ENCODE measurements at regions not wholly inside any gene's neighbourhood (a gene's known extent, or its start where the extent isn't known, plus 50 kb on each side); places are given as distances from the start of the nearest gene placed in this dataset.

DNA sequence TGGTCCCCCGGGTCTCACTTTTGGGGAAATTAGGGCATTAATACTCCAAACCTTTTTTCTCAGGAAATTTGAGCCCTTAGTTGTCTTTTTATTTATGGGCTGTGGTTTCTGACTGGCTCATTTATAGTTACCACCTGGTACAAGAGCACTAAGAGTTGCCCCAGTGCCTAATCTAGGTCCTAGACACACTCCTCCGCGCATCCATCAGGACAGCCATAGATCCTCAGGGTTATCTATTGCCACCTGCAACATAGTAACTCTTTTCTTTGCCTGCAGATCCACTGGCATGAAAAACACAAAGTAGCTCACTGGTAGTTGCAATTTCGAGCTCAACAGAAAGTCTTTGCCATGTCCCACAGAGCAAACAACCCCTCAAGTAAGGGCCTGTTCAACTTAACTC, 576.4 kb upstream of the ROBO2 start:
- Mint-ChIP-seq H3K9me3 (peaks cover 27% of the 10 kb centered on the region), H3K36me3 (ENCODE audit: low read depth) (no peaks in the 10 kb centered on the region), H3K27me3 (ENCODE audit: insufficient read depth) (0 out of 2 replicates have a peak, but pooled peaks cover under 1% of the 10 kb centered on the region), H3K4me1 (ENCODE audit: low read depth) (no peaks in the 10 kb centered on the region), H3K4me3 (no peak overlapping the region), H3K27ac (no peak overlapping the region)
- no peak for DNase-seq
- TF ChIP-seq, protein P1, sequence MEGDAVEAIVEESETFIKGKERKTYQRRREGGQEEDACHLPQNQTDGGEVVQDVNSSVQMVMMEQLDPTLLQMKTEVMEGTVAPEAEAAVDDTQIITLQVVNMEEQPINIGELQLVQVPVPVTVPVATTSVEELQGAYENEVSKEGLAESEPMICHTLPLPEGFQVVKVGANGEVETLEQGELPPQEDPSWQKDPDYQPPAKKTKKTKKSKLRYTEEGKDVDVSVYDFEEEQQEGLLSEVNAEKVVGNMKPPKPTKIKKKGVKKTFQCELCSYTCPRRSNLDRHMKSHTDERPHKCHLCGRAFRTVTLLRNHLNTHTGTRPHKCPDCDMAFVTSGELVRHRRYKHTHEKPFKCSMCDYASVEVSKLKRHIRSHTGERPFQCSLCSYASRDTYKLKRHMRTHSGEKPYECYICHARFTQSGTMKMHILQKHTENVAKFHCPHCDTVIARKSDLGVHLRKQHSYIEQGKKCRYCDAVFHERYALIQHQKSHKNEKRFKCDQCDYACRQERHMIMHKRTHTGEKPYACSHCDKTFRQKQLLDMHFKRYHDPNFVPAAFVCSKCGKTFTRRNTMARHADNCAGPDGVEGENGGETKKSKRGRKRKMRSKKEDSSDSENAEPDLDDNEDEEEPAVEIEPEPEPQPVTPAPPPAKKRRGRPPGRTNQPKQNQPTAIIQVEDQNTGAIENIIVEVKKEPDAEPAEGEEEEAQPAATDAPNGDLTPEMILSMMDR (IDR thresholded peaks at IDR 0.05), result no peak

DNA sequence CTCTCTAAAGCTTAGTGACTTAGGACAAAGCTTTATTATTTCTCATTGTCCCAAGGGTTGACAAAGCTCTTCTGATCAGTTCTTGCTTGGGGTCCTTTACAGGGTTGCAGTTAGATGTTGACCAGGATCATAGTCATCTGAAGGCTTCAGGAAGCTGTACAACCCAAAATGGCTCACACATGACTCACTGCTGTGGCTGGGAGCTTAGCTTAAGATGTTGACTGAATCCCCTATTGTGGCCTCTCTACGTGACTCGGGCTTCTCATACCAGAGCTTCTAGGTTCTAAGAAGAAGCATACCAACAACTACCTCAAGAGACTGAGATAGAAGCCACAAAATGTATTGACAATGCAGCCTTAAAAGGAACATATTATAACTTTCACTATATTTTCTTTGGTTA, 569.6 kb upstream of the ROBO2 start:
- no peaks in the 10 kb centered on the region for H3K36me3 Mint-ChIP-seq (ENCODE audit: low read depth)
- H3K27ac Mint-ChIP-seq, result no peak overlapping the region
- TF ChIP-seq, protein P1 (IDR thresholded peaks at IDR 0.05), result no peak
- H3K4me3 Mint-ChIP-seq, result no peak overlapping the region
- peaks cover 34% of the 10 kb centered on the region for H3K9me3 Mint-ChIP-seq
- 0 out of 2 replicates have a peak, but pooled peaks cover 2% of the 10 kb centered on the region for H3K27me3 Mint-ChIP-seq (ENCODE audit: insufficient read depth)
- no peaks in the 10 kb centered on the region for H3K4me1 Mint-ChIP-seq (ENCODE audit: low read depth)
- DNase-seq, result no peak

DNA sequence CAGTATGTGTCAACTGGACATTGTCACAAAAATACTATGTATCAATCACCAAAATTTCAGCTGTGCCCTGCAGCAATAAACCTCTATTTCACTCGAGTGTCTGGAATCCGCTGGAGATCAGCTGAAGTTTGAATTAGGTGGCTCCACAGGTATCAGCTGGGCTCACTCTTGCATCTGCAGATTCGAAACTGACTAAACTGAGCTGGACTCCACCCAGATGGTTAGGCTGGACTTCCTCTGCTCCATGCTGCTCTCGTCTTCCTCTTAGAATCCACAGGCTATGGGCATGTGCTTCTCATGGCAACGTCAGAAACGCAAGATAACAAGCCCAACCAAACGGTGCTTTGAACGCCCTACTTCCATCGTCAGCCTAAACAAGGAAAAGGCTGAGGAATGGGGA, 565.3 kb upstream of the ROBO2 start:
- Mint-ChIP-seq H3K4me1 (ENCODE audit: low read depth) (no peaks in the 10 kb centered on the region), H3K27me3 (ENCODE audit: insufficient read depth) (no peaks in the 10 kb centered on the region)

DNA sequence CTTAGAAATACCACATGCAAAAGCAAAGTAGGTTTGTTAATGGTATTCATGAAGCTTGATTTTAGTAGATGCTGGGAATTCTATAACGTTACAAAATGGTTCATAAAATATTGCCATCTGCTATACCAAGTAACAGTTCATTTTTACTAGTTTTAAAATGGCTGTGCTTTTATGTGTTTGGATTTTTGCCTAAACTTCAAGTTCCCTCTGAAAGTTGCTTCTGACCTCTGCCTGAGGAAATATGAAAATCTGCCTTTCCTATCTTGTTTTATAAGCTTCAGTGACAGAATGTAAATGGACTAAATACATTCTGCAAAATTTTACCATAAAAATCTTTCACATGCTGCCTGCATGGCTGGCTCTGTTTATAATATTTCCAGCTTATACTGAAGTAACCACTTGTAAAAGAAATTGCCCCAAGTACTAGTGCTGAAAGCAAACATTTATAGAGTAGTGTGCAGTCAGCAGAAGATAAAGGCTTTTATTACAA, 560.7 kb upstream of the ROBO2 start:
- peaks cover 46% of the 10 kb centered on the region for H3K9me3 Mint-ChIP-seq
- H3K4me3 Mint-ChIP-seq, result no peak overlapping the region
- DNase-seq, result no peak
- H3K4me1 Mint-ChIP-seq (ENCODE audit: low read depth), result no peaks in the 10 kb centered on the region
- no peaks in the 10 kb centered on the region for H3K27me3 Mint-ChIP-seq (ENCODE audit: insufficient read depth)
- H3K36me3 Mint-ChIP-seq (ENCODE audit: low read depth), result no peaks in the 10 kb centered on the region
- H3K27ac Mint-ChIP-seq, result no peak overlapping the region
- TF ChIP-seq, protein P1 (IDR thresholded peaks at IDR 0.05), result no peak

More for the DNA sequence above, 565.3 kb upstream of the ROBO2 start:
- Mint-ChIP-seq H3K4me3 (no peak overlapping the region), H3K36me3 (ENCODE audit: low read depth) (no peaks in the 10 kb centered on the region), H3K9me3 (peaks cover 43% of the 10 kb centered on the region), H3K27ac (no peak overlapping the region)
- TF ChIP-seq, protein P1 (IDR thresholded peaks at IDR 0.05), result no peak
- no peak for DNase-seq

DNA sequence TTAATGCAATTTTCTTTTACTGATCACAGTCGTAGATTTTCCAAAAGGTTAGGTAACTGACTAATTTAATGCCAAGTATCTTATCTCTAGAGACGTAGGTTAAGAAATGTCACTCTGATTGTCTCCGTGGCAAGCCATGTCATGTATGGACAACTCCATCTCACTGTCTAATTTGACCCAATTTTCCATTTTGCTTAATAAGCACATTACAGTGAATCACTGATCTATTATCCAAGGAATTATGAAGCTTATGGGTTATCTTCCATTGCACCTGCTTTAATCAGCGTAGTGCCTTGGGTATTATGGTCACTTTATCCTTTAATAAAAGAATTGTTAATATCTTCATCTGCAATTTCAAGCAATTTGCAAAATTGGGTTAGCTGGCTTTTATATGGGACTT, 557.4 kb upstream of the ROBO2 start:
- no peaks in the 10 kb centered on the region for H3K27me3 Mint-ChIP-seq (ENCODE audit: insufficient read depth)

More for the DNA sequence above, 557.4 kb upstream of the ROBO2 start:
- TF ChIP-seq, protein P1 (IDR thresholded peaks at IDR 0.05), result no peak
- Mint-ChIP-seq H3K36me3 (ENCODE audit: low read depth) (no peaks in the 10 kb centered on the region), H3K4me1 (ENCODE audit: low read depth) (no peaks in the 10 kb centered on the region), H3K27ac (no peak overlapping the region), H3K9me3 (peaks cover 42% of the 10 kb centered on the region), H3K4me3 (no peak overlapping the region)
- DNase-seq, result no peak

All from HFFc6 (cell line).